ENCODE measurements at regions not wholly inside any gene's neighbourhood (a gene's known extent, or its start where the extent isn't known, plus 50 kb on each side); places are given as distances from the start of the nearest gene placed in this dataset.

DNA sequence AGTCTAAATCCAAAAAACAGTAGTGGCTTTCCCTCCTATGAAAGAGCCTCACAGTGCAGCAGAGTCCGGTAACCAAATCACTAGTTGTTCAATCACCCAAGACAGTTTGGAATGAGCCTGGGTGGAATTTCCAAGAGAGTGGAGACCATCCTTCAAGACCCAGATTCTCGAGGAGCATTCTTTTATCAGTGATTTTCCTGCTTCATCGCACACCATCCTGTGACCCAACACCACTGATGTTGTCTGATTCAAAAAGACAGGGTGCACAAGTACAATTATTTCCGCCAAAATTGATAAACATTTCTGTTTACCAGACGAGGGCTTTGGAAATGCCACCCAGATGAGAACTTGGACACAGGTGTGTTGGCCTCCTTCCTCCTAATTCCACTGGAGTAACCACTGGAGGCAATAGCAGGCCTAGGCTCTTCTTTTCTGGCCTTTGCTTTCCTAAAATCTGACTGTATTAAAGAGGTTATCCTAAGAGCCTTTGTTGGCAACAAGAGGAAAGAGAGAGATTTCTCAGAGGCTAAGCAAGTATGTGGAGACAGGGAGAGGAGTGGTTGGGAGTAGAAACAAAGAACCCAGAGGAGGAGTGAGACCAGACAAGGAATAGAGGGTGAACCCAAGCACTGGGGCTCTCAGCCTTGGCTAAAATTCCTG, 56.3 kb upstream of the S1PR3 start:
- no peak for DNase-seq (ENCODE audit: low spot score in 2 of 2)
- H3K4me3 ChIP-seq = no peak overlapping the region
- no peaks in the 10 kb centered on the region for H3K9me3 ChIP-seq
- H3K4me1 ChIP-seq = no peaks in the 10 kb centered on the region
- H3K36me3 ChIP-seq = no peaks in the 10 kb centered on the region
- TF ChIP-seq POLR2AphosphoS5 (IDR thresholded peaks at IDR 0.05) (no peak), POLR2A (IDR thresholded peaks at IDR 0.05) (no peak), EP300 (IDR thresholded peaks at IDR 0.05) (no peak)
- TF ChIP-seq, protein P1, sequence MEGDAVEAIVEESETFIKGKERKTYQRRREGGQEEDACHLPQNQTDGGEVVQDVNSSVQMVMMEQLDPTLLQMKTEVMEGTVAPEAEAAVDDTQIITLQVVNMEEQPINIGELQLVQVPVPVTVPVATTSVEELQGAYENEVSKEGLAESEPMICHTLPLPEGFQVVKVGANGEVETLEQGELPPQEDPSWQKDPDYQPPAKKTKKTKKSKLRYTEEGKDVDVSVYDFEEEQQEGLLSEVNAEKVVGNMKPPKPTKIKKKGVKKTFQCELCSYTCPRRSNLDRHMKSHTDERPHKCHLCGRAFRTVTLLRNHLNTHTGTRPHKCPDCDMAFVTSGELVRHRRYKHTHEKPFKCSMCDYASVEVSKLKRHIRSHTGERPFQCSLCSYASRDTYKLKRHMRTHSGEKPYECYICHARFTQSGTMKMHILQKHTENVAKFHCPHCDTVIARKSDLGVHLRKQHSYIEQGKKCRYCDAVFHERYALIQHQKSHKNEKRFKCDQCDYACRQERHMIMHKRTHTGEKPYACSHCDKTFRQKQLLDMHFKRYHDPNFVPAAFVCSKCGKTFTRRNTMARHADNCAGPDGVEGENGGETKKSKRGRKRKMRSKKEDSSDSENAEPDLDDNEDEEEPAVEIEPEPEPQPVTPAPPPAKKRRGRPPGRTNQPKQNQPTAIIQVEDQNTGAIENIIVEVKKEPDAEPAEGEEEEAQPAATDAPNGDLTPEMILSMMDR (IDR thresholded peaks at IDR 0.05) = no peak
- H3K27me3 ChIP-seq = no peaks in the 10 kb centered on the region
- WGBS = 87% methylated on average over 5 of the region's 5 CpGs
- no peak overlapping the region for H3K27ac ChIP-seq

DNA sequence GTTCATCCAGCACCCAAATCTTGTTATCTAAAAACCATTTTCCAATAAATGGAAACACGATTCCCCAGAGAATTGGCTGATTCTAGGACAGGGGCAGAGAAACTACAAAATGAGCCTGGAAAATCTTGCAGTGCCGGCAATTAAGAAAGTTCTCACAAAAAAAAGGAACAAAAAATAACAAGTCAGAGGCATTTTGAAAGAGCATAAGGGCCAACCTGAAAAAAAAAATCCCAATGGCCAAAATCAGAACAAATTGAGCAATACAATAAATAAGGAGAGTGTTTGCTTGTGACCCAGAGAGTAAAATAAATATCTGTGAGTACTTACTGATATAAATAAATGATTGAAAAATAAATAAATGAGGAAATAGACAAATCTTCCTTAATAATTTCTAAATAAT, 55.1 kb upstream of the S1PR3 start:
- Histone ChIP-seq H3K4me3 (no peak overlapping the region), H3K36me3 (no peaks in the 10 kb centered on the region), H3K27me3 (no peaks in the 10 kb centered on the region), H3K4me1 (no peaks in the 10 kb centered on the region), H3K9me3 (no peaks in the 10 kb centered on the region), H3K27ac (no peak overlapping the region)
- TF ChIP-seq POLR2AphosphoS5 (IDR thresholded peaks at IDR 0.05) = no peak
- TF ChIP-seq, protein P1 (IDR thresholded peaks at IDR 0.05) = no peak
- TF ChIP-seq EP300 (IDR thresholded peaks at IDR 0.05) = no peak
- no peak for TF ChIP-seq POLR2A (IDR thresholded peaks at IDR 0.05)
- DNase-seq (ENCODE audit: low spot score in 2 of 2) = no peak
- 64% methylated on average over 2 of the region's 2 CpGs for WGBS

DNA sequence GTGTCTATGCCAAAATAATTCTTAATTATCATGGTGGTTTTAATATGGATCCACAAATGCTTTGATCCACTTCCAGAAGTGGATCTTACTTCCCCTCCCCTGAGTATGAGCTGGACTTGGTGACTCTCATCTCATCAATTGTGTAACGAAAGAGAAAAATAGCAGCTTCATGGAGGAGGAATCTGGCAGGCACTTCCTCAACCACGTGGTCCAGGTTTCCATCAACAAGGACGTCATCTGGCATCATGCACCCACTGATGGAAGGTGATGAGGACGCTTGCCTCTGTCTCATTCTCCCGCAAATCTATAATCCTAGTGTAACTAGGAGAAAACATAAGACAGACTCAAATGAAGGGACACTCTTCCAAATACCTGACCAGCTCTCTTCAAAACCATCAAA, 54.6 kb upstream of the S1PR3 start:
- H3K27ac ChIP-seq = no peak overlapping the region
- no peak for DNase-seq (ENCODE audit: low spot score in 2 of 2)
- 60% methylated on average over 5 of the region's 5 CpGs for WGBS
- TF ChIP-seq, protein P1 (IDR thresholded peaks at IDR 0.05) = no peak
- TF ChIP-seq EP300 (IDR thresholded peaks at IDR 0.05) (no peak), POLR2A (IDR thresholded peaks at IDR 0.05) (no peak), POLR2AphosphoS5 (IDR thresholded peaks at IDR 0.05) (no peak)
- H3K36me3 ChIP-seq = no peaks in the 10 kb centered on the region
- no peak overlapping the region for H3K4me3 ChIP-seq
- no peaks in the 10 kb centered on the region for H3K4me1 ChIP-seq
- H3K9me3 ChIP-seq = no peaks in the 10 kb centered on the region
- no peaks in the 10 kb centered on the region for H3K27me3 ChIP-seq

DNA sequence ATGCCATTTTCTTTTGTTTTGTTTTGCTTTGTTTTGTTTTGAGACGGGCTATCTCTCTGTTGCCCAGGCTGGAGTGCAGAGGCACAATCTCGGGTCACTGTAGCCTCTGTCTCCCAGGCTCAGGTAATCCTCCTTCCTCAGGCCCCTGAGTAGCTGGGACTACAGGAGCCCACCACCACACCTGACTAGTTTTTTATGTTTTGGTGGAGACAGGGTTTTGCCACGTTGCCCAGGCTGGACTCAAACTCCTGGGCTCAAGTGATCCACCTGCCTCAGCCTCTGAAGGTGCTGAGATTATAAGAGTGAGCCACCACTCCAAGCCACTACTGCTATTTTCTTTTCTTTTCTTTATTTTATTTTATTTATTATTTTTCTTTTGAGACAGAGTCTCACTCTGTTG, 54.0 kb upstream of the S1PR3 start:
- Histone ChIP-seq H3K27me3 (no peaks in the 10 kb centered on the region), H3K36me3 (no peaks in the 10 kb centered on the region), H3K27ac (no peak overlapping the region), H3K4me1 (no peaks in the 10 kb centered on the region), H3K9me3 (no peaks in the 10 kb centered on the region), H3K4me3 (no peak overlapping the region)
- DNase-seq (ENCODE audit: low spot score in 2 of 2) = no peak
- TF ChIP-seq POLR2A (IDR thresholded peaks at IDR 0.05) (no peak), POLR2AphosphoS5 (IDR thresholded peaks at IDR 0.05) (no peak), EP300 (IDR thresholded peaks at IDR 0.05) (no peak)
- TF ChIP-seq, protein P1 (IDR thresholded peaks at IDR 0.05) = no peak
- 96% methylated on average over 3 of the region's 3 CpGs for WGBS

DNA sequence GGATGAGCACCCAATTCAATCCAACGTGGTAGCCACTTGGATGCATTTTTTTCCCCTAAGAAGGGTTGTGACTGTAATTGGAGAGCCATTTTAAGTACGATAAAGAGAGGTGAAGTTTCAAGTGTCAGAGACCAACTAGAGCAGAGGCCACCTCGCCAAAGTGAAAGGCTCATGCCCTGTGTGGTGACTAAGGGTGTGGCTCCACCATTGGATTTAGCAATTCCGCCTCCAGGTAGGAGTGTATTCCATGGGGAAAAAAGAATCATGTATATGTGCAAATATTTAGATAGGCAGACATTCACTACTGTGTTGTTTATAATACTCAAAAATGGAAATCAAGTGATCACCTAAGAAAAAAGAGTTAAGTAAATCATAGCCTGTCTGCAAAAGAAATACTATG, 53.1 kb upstream of the S1PR3 start:
- no peaks in the 10 kb centered on the region for H3K4me1 ChIP-seq
- 80% methylated on average over 4 of the region's 4 CpGs for WGBS
- TF ChIP-seq, protein P1 (IDR thresholded peaks at IDR 0.05) = no peak
- no peak for TF ChIP-seq POLR2A (IDR thresholded peaks at IDR 0.05)
- no peak for TF ChIP-seq POLR2AphosphoS5 (IDR thresholded peaks at IDR 0.05)
- no peak for TF ChIP-seq EP300 (IDR thresholded peaks at IDR 0.05)
- H3K36me3 ChIP-seq = no peaks in the 10 kb centered on the region
- H3K4me3 ChIP-seq = no peak overlapping the region
- H3K27ac ChIP-seq = no peak overlapping the region
- no peaks in the 10 kb centered on the region for H3K27me3 ChIP-seq
- no peaks in the 10 kb centered on the region for H3K9me3 ChIP-seq
- DNase-seq (ENCODE audit: low spot score in 2 of 2) = no peak

All from suprapubic skin (tissue), 4 donors.